HepG2 (cell line): ENCODE measurements at regions not wholly inside any gene's neighbourhood (a gene's known extent, or its start where the extent isn't known, plus 50 kb on each side); places are given as distances from the start of the nearest gene placed in this dataset.

Source experiments
- ATAC-seq: fragments of 200-7000 bp; cut with Tn5 transposase; 3 replicates; pipeline ENCODE4 v1.9.1; 2020; ENCODE audit warnings: mild to moderate bottlenecking, moderate library complexity
- BruUV-seq: library from RNA; stranded (reverse); fragments of 400-500 nt; replicated peaks from 2 replicates; lab custom pipeline; 2021; lab: Mats Ljungman, UMichigan
- CTCF ChIA-PET: fragments of 300-600 bp; formaldehyde crosslinking; extraction: SDS; loops from one replicate; lab custom pipeline; 2021; ENCODE audit warnings: low total read pairs, inconsistent platforms, low intra/inter-chr PET ratio; lab: Yijun Ruan, JAX
- POLR2A ChIA-PET: fragments of 350-600 bp; sonication (Branson Sonifier 250); formaldehyde crosslinking; loops from one replicate; lab custom pipeline; 2020; ENCODE audit warnings: antibody characterized with exemption, inconsistent platforms; lab: Yijun Ruan, JAX
- DNase-seq: peaks from one replicate; pipeline ENCODE4 v3.0.0-alpha.2; 2015; ENCODE audit warnings: low spot score
- FAIRE-seq: peaks from 3 replicates; lab custom pipeline; 2011; peaks lifted over from hg19 to GRCh38; lab: Jason Lieb, UNC
- H2AFZ ChIP-seq: one replicate; pipeline ENCODE4 v1.6.1; 2011; ENCODE audit warnings: low read length, inconsistent platforms
- H3K27ac ChIP-seq: fragments of 300-600 bp; 3 replicates; pipeline ENCODE4 v1.8.0; 2011; ENCODE audit warnings: mixed run types, mild to moderate bottlenecking, mixed read lengths, low read length, inconsistent platforms; ENCODE audit not compliant: insufficient read depth; ENCODE audit errors: extremely low read length
- H3K27me3 ChIP-seq, 2 experiments: fragments of 200-600 bp in 1 of 2; 2 replicates in 1 of 2; 3 replicates in 1 of 2; pipeline versions ENCODE4 v1.6.0 to v1.8.0; 2011; ENCODE audit warnings: low read length in 2 of 2, mild to moderate bottlenecking in 2 of 2, moderate library complexity in 2 of 2, inconsistent platforms in 1 of 2; ENCODE audit not compliant: insufficient read depth in 2 of 2, control insufficient read depth in 1 of 2
- H3K36me3 ChIP-seq, 2 experiments: fragments of 200-600 bp in 1 of 2; replicated peaks in 1 of 2; 2 replicates in 1 of 2; 3 replicates in 1 of 2; pipeline versions ENCODE4 v1.5.1 to v1.8.0; 2011; ENCODE audit warnings: low read length in 2 of 2, inconsistent platforms in 1 of 2; ENCODE audit not compliant: insufficient read depth in 2 of 2, control insufficient read depth in 1 of 2
- H3K4me1 ChIP-seq: 2 replicates; pipeline ENCODE4 v1.5.1; 2012; ENCODE audit warnings: low read length, inconsistent platforms; ENCODE audit not compliant: insufficient read depth
- H3K4me2 ChIP-seq: 2 replicates; pipeline ENCODE4 v1.6.0; 2011; ENCODE audit warnings: low read depth, low read length, inconsistent platforms
- H3K4me3 ChIP-seq, 3 experiments: fragments of 200-600 bp in 1 of 3; sonication (generic), shearing (Covaris generic) in 1 of 3; replicated peaks in 1 of 3; 2 replicates each; pipeline ENCODE4 v1.5.1; 2011 to 2016; ENCODE audit warnings: low read length in 3 of 3, inconsistent platforms in 2 of 3, low read depth in 2 of 3, mild to moderate bottlenecking in 2 of 3, control low read depth in 1 of 3, mixed read lengths in 1 of 3; ENCODE audit not compliant: insufficient read depth in 1 of 3
- H3K79me2 ChIP-seq: one replicate; pipeline ENCODE4 v1.6.1; 2011; ENCODE audit warnings: low read length, inconsistent platforms; ENCODE audit not compliant: insufficient read depth
- H3K9ac ChIP-seq: 2 replicates; pipeline ENCODE4 v1.6.0; 2011; ENCODE audit warnings: mild to moderate bottlenecking, low read depth, low read length, inconsistent platforms; ENCODE audit not compliant: insufficient read depth
- H3K9me3 ChIP-seq: 2 replicates; pipeline ENCODE4 v1.5.1; 2012; ENCODE audit warnings: mild to moderate bottlenecking, low read length
- H4K20me1 ChIP-seq: 2 replicates; pipeline ENCODE4 v1.6.0; 2011; ENCODE audit warnings: inconsistent platforms, mild to moderate bottlenecking, low read length, moderate library complexity; ENCODE audit not compliant: insufficient read depth
- ASH2L ChIP-seq: fragments of 300-600, 200-600 bp; sonication (generic); IDR thresholded peaks from 2 replicates; pipeline ENCODE4 v1.7.0; 2017; ENCODE audit warnings: low read depth, mild to moderate bottlenecking, moderate library complexity, mixed read lengths, low read length; ENCODE audit not compliant: insufficient read length
- ETV6 ChIP-seq: sonication (generic); formaldehyde crosslinking; conservative IDR thresholded peaks from 2 replicates; pipeline ENCODE4 v1.4.0; 2020; ENCODE audit warnings: missing genetic modification reagents
- HIVEP1 ChIP-seq: sonication (generic); formaldehyde crosslinking; IDR thresholded peaks from 2 replicates; pipeline ENCODE4 v1.4.0; 2020; ENCODE audit warnings: mild to moderate bottlenecking, missing genetic modification reagents
- IRF1 ChIP-seq: sonication (generic); formaldehyde crosslinking; IDR thresholded peaks from 2 replicates; pipeline ENCODE4 v1.4.0; 2020; ENCODE audit warnings: low read depth, mild to moderate bottlenecking, missing genetic modification reagents
- IRF2 ChIP-seq: IDR thresholded peaks from 2 replicates; pipeline ENCODE4 v1.6.1; 2018; ENCODE audit warnings: missing genetic modification reagents, missing compliant biosample characterization
- NR2F2 ChIP-seq: IDR thresholded peaks from 2 replicates; pipeline ENCODE4 v1.6.1; 2012; ENCODE audit warnings: low read depth, inconsistent platforms, borderline replicate concordance
- PREB ChIP-seq: sonication (generic); formaldehyde crosslinking; IDR thresholded peaks from 2 replicates; pipeline ENCODE4 v1.4.0; 2020; ENCODE audit warnings: missing genetic modification reagents
- TMF1 ChIP-seq: sonication (generic); formaldehyde crosslinking; IDR thresholded peaks from 2 replicates; pipeline ENCODE4 v1.8.1; 2022; ENCODE audit warnings: low read depth, missing genetic modification reagents
- ZEB1 ChIP-seq: IDR thresholded peaks from 2 replicates; pipeline ENCODE4 v1.6.1; 2012; ENCODE audit warnings: mild to moderate bottlenecking, low read depth, inconsistent platforms; ENCODE audit not compliant: insufficient replicate concordance
- ZNF234 ChIP-seq: sonication (generic); formaldehyde crosslinking; conservative IDR thresholded peaks from 2 replicates; pipeline ENCODE4 v1.5.1; 2020; ENCODE audit warnings: mild to moderate bottlenecking, missing genetic modification reagents
- ZNF558 ChIP-seq: sonication (generic); formaldehyde crosslinking; IDR thresholded peaks from 2 replicates; pipeline ENCODE4 v1.9.0; 2022; ENCODE audit warnings: mild to moderate bottlenecking, missing genetic modification reagents, borderline replicate concordance
- ZNF710 ChIP-seq: sonication (generic); formaldehyde crosslinking; IDR thresholded peaks from 2 replicates; pipeline ENCODE4 v1.5.0; 2020; ENCODE audit warnings: mild to moderate bottlenecking, missing genetic modification reagents, borderline replicate concordance
- WGBS: methylation state at CpG from one replicate; pipeline ENCODE4 v1.1.6; 2017; ENCODE audit warnings: low lambda C conversion rate; 5-methylcytosine and 5-hydroxymethylcytosine counted together
- in situ Hi-C: cut with HindIII; loops from 2 replicates; pipeline ENCODE4 v1.10.0; 2017; ENCODE audit warnings: low pct_unique_long_range_greater_than_20kb; ENCODE audit not compliant: extremely low pct_ligation_motif_present
- intact Hi-C: fragments of 100-400 bp; cut with micrococcal nuclease; formaldehyde crosslinking; loops from one replicate; pipeline ENCODE4 v1.10.0; 2022; ENCODE audit not compliant: unreplicated experiment
- TF ChIP-seq, protein P1 (sequence below): sonication (generic); formaldehyde crosslinking; IDR thresholded peaks from 2 replicates; pipeline ENCODE4 v1.5.1; 2020; ENCODE audit warnings: mild to moderate bottlenecking, moderate library complexity, missing genetic modification reagents

GRCh38 chr5:28249771-28250415 is 1211.5 kb upstream of the CDH9 start (continued):
- TF ChIP-seq IRF2 (CRISPR knock-in tag), result no peak

DNA sequence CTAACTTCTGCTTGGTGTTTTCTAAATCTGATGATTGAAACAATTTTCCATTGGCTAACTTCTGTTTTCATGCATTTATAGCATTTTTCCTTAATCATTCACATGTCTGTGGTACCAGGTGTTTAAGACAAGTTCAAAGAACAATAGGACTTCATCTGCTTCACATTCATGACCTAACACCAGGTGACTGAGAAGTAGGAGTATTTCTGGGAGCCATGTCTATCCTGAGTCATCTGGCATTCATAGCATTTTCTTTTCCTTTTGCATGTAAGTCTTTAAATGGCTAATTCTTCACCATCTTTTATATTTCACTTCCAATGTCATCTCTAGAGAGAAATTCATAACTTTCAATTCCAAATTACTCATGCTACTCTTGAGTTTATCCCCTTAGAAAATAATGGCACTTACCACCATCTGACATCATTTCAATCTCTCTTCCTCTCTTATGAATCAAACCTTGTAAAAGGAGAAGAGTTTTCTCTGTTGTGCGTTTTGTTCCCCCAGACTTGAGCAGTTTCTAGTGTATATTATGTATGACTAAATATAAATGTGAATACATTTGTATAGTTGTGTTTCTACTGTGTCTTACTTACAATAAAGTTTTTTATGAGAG is 1196.1 kb upstream of the CDH9 start:
- H3K79me2 ChIP-seq, result no peaks in the 10 kb centered on the region
- in situ Hi-C loops (no loop called here), intact Hi-C loops (no loop called here)
- H3K27me3 ChIP-seq, result no peaks in the 10 kb centered on the region
- no peaks in the 10 kb centered on the region for H4K20me1 ChIP-seq
- no peak overlapping the region for H2AFZ ChIP-seq
- H3K9me3 ChIP-seq, result 0 out of 2 replicates have a peak, but pooled peaks cover 8% of the 10 kb centered on the region
- no TSS peak for BruUV-seq
- WGBS, result 0% methylated on average over 1 of the region's 1 CpG
- H3K4me3 ChIP-seq, result no peak overlapping the region
- ChIA-PET CTCF (no interaction called here), POLR2A (no interaction called here)
- H3K36me3 ChIP-seq, result no peaks in the 10 kb centered on the region
- H3K4me1 ChIP-seq, result no peaks in the 10 kb centered on the region
- DNase-seq, result no peak
- no peak for ATAC-seq
- H3K9ac ChIP-seq, result no peak overlapping the region
- H3K27ac ChIP-seq, result no peak overlapping the region
- H3K4me2 ChIP-seq, result no peak overlapping the region
- FAIRE-seq, result no peak
- no peak for TF ChIP-seq ZEB1
- TF ChIP-seq, protein P1, sequence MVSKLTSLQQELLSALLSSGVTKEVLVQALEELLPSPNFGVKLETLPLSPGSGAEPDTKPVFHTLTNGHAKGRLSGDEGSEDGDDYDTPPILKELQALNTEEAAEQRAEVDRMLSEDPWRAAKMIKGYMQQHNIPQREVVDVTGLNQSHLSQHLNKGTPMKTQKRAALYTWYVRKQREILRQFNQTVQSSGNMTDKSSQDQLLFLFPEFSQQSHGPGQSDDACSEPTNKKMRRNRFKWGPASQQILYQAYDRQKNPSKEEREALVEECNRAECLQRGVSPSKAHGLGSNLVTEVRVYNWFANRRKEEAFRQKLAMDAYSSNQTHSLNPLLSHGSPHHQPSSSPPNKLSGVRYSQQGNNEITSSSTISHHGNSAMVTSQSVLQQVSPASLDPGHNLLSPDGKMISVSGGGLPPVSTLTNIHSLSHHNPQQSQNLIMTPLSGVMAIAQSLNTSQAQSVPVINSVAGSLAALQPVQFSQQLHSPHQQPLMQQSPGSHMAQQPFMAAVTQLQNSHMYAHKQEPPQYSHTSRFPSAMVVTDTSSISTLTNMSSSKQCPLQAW, result no peak
- no peak for TF ChIP-seq ETV6 (CRISPR knock-in tag)
- no peak for TF ChIP-seq PREB (CRISPR knock-in tag)
- no peak for TF ChIP-seq HIVEP1 (CRISPR knock-in tag)
- no peak for TF ChIP-seq TMF1 (CRISPR knock-in tag)
- no peak for TF ChIP-seq ZNF558
- no peak for TF ChIP-seq IRF1 (CRISPR knock-in tag)
- no peak for TF ChIP-seq ASH2L
- no peak for TF ChIP-seq ZNF710 (CRISPR knock-in tag)
- TF ChIP-seq ZNF234 (CRISPR knock-in tag), result no peak
- TF ChIP-seq NR2F2, result no peak
